Progenitor cell of endocrine pancreas (in vitro differentiated cells): ENCODE measurements at regions not wholly inside any gene's neighbourhood (a gene's known extent, or its start where the extent isn't known, plus 50 kb on each side); places are given as distances from the start of the nearest gene placed in this dataset.

ENCODE experiments used
- DNase-seq: peaks from one replicate; pipeline ENCODE4 v3.0.0; 2021; ENCODE audit warnings: low spot score; ENCODE audit not compliant: unreplicated experiment
- H3K27ac Mint-ChIP-seq: 2 replicates; pipeline ENCODE4 v1.8.0; 2021; ENCODE audit warnings: mild to moderate bottlenecking, moderate library complexity, mixed read lengths
- H3K27me3 Mint-ChIP-seq: 2 replicates; pipeline ENCODE4 v1.8.0; 2021; ENCODE audit warnings: mixed read lengths
- H3K36me3 Mint-ChIP-seq: 2 replicates; pipeline ENCODE4 v1.8.0; 2022; ENCODE audit warnings: mixed read lengths; ENCODE audit not compliant: insufficient read depth
- H3K4me1 Mint-ChIP-seq: 2 replicates; pipeline ENCODE4 v1.8.0; 2021; ENCODE audit warnings: low read depth, mixed read lengths
- H3K4me3 Mint-ChIP-seq: 2 replicates; pipeline ENCODE4 v1.8.0; 2021; ENCODE audit warnings: low read depth, mild to moderate bottlenecking, moderate library complexity, mixed read lengths
- H3K9me3 Mint-ChIP-seq: 2 replicates; pipeline ENCODE4 v1.8.0; 2021; ENCODE audit warnings: low read depth, mixed read lengths
- TF ChIP-seq, protein P1 (sequence below): fragments of 200-600 bp; sonication (generic); IDR thresholded peaks from one replicate; pipeline ENCODE4 v1.5.0; 2021; ENCODE audit warnings: antibody characterized with exemption, mild to moderate bottlenecking; ENCODE audit not compliant: unreplicated experiment

DNA sequence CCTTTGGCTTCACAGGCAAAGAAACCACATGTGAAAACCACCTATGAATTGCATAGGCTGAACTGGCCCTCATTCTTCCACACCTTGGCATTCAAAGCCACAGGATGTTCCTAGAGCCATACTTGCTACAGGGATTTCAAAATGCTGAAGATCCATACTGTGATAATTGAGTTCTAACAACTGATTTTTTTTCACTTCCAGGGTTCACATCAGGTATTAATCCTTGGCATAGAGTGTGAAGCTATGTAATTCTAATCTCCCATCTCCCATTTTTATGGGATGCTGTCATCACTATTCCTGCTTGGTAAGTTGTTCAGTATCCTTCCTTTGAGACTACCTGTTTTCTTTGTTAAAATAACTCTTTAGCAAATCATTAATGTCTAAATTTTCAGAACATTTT lies 1569.2 kb upstream of the ADGRL3 start:
- Mint-ChIP-seq H3K27ac (no peak overlapping the region), H3K9me3 (no peaks in the 10 kb centered on the region), H3K36me3 (no peaks in the 10 kb centered on the region), H3K4me1 (no peaks in the 10 kb centered on the region), H3K4me3 (no peak overlapping the region), H3K27me3 (no peaks in the 10 kb centered on the region)
- no peak for DNase-seq
- TF ChIP-seq, protein P1, sequence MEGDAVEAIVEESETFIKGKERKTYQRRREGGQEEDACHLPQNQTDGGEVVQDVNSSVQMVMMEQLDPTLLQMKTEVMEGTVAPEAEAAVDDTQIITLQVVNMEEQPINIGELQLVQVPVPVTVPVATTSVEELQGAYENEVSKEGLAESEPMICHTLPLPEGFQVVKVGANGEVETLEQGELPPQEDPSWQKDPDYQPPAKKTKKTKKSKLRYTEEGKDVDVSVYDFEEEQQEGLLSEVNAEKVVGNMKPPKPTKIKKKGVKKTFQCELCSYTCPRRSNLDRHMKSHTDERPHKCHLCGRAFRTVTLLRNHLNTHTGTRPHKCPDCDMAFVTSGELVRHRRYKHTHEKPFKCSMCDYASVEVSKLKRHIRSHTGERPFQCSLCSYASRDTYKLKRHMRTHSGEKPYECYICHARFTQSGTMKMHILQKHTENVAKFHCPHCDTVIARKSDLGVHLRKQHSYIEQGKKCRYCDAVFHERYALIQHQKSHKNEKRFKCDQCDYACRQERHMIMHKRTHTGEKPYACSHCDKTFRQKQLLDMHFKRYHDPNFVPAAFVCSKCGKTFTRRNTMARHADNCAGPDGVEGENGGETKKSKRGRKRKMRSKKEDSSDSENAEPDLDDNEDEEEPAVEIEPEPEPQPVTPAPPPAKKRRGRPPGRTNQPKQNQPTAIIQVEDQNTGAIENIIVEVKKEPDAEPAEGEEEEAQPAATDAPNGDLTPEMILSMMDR = no peak

DNA sequence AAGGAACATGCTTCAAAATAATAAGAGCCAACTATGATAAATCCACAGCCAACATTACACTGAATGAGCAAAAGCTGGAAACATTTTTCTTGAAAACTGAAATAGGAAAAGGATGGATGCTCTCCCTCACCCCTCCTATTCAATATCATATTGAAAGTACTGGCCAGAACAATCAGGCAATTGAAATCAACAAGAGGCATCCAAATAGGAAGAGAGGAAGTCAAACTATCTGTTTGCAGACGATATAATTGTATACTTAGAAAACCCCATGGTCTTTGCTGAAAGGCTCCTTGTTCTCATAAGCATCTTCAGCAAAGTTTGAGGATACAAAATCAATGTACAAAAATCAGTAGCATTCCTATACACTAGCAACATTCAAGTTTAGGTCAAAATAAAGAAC lies 1562.5 kb upstream of the ADGRL3 start:
- peaks cover 19% of the 10 kb centered on the region for H3K9me3 Mint-ChIP-seq
- H3K4me3 Mint-ChIP-seq = no peak overlapping the region
- H3K27ac Mint-ChIP-seq = no peak overlapping the region
- no peaks in the 10 kb centered on the region for H3K27me3 Mint-ChIP-seq
- TF ChIP-seq, protein P1 = no peak
- H3K36me3 Mint-ChIP-seq = no peaks in the 10 kb centered on the region
- DNase-seq = no peak
- H3K4me1 Mint-ChIP-seq = peaks cover 2% of the 10 kb centered on the region

DNA sequence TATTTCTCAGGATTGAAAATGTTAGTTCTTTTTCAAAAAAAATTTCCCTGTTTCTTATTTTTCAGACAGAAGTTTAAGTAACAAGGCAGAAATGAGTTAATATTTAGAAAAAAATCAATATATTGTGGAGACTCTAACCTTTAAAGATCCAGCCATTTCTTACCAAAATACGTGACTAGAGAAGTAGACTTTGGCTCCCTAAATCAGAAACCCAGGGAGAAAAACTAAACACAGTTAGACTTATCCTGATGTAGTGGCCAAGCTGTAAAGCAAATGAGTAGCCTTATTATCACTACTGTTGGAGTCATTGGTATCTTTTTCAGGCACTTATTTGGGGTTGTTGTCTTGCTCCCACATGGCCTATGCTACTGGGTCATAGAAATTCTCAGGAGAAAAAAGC lies 1556.4 kb upstream of the ADGRL3 start:
- Mint-ChIP-seq H3K36me3 (no peaks in the 10 kb centered on the region), H3K4me3 (no peak overlapping the region), H3K4me1 (peaks cover 9% of the 10 kb centered on the region), H3K27ac (peak overlapping the region; percentile 76), H3K9me3 (peaks cover 4% of the 10 kb centered on the region), H3K27me3 (no peaks in the 10 kb centered on the region)
- TF ChIP-seq, protein P1 = no peak
- no peak for DNase-seq

DNA sequence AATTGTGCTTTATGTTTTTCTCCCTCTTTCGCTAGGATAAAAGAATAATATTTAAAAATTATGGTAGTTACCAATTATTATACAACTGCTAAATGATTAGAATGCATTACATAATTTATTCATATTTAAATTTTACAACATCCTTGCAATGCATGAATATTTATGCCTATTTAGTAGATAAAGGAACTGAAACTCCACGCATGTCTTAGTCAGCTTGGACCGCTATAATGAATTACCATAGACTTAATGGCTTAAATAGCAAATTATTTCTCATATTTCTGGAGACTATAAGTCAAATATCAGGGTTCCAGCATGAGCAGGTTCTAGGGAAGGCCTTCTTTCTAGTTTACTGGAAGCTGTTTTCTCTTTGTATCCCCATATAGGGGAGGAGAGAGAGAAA lies 1555.4 kb upstream of the ADGRL3 start:
- Mint-ChIP-seq H3K9me3 (no peaks in the 10 kb centered on the region), H3K27ac (no peak overlapping the region), H3K36me3 (no peaks in the 10 kb centered on the region), H3K27me3 (no peaks in the 10 kb centered on the region), H3K4me3 (no peak overlapping the region), H3K4me1 (peaks cover 9% of the 10 kb centered on the region)
- TF ChIP-seq, protein P1 = no peak
- DNase-seq = no peak

DNA sequence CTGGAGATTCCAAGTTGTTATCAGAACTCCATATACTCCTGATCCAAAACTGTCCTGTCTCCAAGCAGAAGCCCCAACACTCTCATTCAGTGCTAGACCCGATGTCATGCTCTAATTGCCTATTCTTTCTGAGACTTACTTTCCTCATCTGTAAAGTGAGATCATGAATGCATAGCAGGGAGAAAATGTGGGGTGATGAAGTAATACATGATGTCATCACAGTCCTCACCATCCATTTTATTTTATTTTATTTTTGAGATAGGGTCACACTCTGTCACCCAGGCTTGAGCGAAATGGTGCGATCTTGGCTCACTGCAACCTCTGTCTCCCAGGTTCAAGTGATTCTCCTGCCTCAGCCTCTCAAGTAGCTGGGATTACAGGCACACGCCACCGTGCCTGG lies 1554.0 kb upstream of the ADGRL3 start:
- Mint-ChIP-seq H3K9me3 (peaks cover 3% of the 10 kb centered on the region), H3K4me3 (no peak overlapping the region), H3K27me3 (no peaks in the 10 kb centered on the region), H3K27ac (no peak overlapping the region), H3K36me3 (no peaks in the 10 kb centered on the region), H3K4me1 (peaks cover 9% of the 10 kb centered on the region)
- TF ChIP-seq, protein P1 = no peak
- no peak for DNase-seq

DNA sequence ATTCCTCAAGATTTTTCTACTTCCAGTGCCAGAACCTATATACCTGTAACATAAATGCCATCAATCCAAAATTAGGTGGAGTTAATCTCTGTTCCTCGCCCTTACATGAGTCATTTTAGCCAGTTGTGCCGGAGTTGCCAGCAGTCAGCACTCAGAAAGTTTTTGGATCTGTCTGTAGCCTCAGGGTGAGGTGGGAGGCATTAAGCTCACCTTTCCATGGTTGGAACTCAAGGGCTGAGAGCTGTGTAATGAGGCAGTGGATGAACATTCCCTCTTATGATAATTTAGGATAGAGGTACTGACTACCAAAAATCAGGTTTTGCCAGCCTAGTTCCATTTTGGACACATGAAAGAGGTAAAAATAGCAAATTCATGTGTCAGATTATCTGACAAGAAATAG lies 1553.1 kb upstream of the ADGRL3 start:
- TF ChIP-seq, protein P1 = no peak
- Mint-ChIP-seq H3K9me3 (peaks cover 3% of the 10 kb centered on the region), H3K27me3 (no peaks in the 10 kb centered on the region), H3K27ac (no peak overlapping the region), H3K36me3 (no peaks in the 10 kb centered on the region), H3K4me3 (no peak overlapping the region), H3K4me1 (peaks cover 9% of the 10 kb centered on the region)
- DNase-seq = no peak
